Activated CD8-positive, alpha-beta memory T cell treated with anti-CD3 and anti-CD28 coated beads for 36 hours (primary cell): ENCODE measurements at regions not wholly inside any gene's neighbourhood (a gene's known extent, or its start where the extent isn't known, plus 50 kb on each side); places are given as distances from the start of the nearest gene placed in this dataset.
"Not testable (repeated sequence)": the region's sequence is repeated elsewhere in the genome, so short reads cannot be mapped to it uniquely, and the experiment has no call there.

Source experiments
- CTCF ChIA-PET: fragments of 350-600 bp; sonication (Branson Sonifier 250); formaldehyde crosslinking; loops from one replicate; lab custom pipeline; 2021; ENCODE audit warnings: antibody characterized with exemption; lab: Charles Lee
- POLR2A ChIA-PET: fragments of 350-600 bp; sonication (Branson Sonifier 250); formaldehyde crosslinking; loops from one replicate; lab custom pipeline; 2021; ENCODE audit warnings: antibody characterized with exemption; lab: Charles Lee

DNA sequence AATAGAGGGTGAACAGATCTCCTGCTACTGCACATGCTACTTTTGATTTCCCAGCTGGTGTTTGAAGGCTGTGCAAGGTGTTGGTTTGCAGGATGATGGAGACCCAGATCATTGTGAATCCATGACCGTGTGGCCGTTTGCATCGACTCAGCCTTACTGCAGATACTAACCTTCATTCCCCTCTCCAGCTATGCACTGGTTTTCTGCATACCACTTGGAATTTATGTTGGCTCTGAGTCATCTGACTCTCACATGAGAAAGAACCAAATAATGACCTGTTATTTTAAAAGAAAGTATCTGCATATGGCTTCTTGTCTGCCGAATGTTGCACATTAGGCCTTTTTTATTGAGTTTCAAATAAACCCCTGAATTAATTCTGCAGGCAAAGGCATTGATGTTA lies 221.7 kb upstream of the PRKX start:
- CTCF ChIA-PET, POLR2A ChIA-PET: not testable (repeated sequence)

DNA sequence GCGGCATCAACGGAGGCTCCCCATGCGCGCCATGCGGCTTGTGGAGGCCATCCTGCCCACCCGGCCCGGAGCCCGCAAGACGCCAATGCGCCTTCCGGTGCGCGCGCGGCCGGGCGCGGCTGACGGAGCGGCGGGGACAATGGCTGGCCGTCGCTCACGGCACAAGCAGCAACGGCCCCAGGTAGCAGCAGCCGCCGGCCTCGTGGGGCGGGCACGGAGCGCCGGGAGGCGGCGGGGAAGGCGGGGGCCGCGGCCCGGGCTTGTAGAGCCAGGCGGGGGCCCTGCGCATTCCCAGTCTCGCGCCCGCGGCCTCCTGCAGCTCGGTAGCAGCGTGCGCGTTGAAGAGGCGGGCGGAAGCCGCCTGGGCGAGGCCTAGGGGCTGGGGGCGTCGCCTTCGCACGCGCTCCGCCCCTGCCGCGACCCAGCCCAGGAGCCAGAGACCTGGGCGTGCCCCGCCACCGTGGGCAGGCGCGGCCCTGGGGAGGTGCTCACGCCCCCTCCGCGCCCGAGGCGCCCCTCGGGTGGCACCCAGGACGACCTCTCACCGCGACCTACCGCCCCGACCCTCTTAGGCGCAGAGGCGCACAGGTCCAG lies 207.1 kb upstream of the PRKX start:
- CTCF ChIA-PET, POLR2A ChIA-PET: not testable (repeated sequence)

DNA sequence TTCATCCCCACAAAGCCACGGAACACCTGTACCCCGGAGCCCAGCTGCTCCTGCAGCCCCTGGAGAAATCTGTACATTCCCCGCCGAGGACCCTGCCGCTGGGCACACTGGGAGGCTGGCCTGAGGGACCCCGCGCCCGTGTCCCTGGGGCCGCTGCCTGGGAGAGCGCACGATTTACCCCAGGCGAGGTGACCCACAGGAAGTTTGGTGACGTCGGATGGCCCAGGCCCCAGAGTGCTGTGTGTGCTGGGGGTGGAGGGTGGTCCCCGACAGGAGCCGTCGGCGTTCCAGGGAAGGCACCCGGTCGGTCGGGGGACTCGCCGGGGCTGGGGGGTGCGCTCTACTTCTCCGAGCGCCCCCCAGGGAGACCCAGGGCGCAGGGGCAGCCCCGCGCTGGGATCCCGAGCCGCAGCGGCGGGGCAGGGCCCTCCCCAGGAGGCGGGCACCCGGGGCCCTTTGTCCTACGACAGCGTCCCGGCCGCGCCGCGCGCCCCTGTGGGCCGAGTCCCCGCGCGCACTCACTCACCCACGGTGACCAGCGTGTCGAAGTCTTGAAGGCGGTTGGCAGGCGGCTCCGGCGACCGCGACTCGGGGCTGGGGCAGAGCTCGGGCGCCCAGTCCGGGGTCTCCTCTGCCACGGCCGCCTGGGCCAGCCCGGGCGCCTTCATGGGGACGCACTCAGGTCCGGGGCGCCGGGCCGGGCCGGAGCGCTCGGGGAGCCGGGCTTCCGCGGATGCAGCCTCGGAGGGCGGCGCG lies 206.4 kb upstream of the PRKX start:
- CTCF ChIA-PET: not testable (repeated sequence)

DNA sequence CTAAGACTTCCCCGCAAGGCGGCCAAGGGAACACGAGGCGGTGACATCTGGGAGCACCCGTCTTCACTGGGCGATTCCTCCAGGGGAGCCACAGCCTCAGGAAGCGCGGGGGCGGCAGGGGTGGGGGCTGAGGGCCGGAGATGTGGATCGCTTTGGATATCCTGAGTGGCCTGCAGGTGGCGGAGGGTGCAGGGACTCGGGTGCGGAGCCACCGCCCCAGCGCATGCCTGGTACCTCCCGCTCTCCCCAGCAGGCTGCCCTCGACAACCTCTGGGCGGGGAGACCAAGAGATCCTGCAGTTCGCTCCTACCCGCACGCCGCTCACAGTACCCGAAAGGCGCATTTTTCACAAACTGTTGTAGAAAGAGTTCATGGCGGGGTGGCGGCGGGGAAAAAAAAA lies 201.4 kb upstream of the PRKX start:
- CTCF ChIA-PET, POLR2A ChIA-PET: not testable (repeated sequence)

More for the DNA sequence above, 206.4 kb upstream of the PRKX start:
- POLR2A ChIA-PET: not testable (repeated sequence)

DNA sequence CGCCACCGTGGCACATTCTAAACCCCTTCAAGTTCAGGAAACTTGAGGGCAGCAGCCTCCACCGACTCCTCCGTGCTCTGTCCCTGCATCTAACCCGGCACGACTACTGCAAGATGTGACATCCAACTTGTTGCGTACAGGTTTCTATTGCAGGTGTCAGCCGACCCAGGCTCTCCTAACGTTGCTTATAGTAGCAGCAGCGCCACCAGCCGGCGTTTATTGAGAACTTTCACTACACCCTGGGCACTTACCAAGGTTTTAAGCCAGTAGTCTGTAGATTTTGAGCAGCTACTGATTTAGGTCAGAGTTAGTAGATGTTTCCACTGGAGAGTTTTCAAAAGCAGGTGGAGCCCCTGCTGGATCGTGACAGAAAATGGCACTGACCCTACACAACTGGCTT lies 200.6 kb upstream of the PRKX start:
- CTCF ChIA-PET, POLR2A ChIA-PET: not testable (repeated sequence)

DNA sequence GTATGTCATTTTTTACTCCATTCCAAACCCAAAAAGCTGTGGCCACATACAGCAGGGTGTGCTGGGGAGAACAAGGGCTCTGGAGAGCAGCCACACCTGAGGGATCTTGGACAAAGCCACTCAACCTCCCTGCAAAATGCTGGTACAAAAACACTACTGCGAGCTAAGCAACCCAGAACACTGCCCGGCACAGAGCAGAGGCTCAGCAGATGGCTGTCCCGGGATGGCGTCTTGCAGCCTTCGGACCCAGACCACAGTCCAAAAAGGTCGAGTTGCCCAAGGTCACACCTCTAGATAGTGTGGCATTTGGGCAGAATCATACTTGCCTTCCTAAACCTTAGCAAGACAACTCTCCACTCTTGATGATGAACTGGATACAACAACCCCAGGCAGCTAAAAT lies 197.6 kb upstream of the PRKX start:
- POLR2A ChIA-PET, CTCF ChIA-PET: not testable (repeated sequence)

DNA sequence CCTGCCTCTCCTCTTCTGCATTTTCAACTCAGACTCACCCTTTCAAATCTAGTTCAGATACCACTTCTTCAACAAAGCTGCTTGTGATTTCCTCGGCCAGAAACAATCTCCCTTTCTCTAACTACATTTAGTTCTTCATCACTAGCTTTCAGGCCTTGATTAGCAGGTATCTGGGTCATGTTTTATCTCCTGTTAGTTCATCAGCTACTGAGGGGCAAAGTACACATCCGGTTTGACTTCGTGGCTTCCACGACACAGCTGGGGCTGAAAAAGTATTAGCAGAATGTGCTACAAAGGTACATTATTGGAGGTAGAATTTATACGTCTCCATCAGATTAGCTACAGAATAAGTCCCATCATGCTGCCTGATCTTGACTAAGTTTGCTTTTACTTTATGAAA lies 197.2 kb upstream of the PRKX start:
- CTCF ChIA-PET: not testable (repeated sequence)

DNA sequence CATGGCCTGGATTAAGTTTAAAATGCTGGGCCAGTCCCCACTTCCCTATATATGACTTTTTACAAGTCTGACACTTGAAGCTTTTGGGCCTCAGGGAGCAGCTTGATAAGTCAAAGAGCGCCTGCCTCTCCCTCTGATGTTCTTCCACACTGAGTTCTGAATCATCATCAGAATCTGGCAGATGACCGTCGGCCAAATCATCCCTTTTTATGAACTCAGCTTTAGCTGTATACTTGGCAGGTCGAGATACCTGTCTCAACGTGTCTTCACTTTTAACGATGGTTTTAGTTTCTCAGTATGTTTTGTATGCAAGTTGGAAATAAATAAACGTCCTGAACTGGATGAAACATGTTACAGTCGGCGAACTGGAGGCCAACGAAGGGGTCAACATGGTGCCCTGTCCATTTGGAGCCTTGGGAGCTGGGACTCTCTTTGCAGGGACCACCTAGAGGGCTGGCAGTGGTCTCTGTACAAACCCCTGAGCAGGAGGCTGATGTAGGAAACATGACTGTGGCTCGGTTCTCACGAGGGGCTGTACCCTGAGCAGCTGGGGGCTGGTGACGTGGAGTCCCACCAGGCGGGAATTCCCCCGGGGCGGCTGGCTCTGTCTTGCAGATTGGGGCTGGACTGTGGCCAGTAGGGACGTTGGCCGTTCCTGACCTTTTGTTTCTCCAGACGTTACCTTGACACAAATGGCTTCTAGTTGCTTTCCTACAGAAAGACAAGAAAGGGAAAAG lies 192.2 kb upstream of the PRKX start:
- POLR2A ChIA-PET, CTCF ChIA-PET: not testable (repeated sequence)

More for the DNA sequence above, 197.2 kb upstream of the PRKX start:
- POLR2A ChIA-PET: not testable (repeated sequence)

DNA sequence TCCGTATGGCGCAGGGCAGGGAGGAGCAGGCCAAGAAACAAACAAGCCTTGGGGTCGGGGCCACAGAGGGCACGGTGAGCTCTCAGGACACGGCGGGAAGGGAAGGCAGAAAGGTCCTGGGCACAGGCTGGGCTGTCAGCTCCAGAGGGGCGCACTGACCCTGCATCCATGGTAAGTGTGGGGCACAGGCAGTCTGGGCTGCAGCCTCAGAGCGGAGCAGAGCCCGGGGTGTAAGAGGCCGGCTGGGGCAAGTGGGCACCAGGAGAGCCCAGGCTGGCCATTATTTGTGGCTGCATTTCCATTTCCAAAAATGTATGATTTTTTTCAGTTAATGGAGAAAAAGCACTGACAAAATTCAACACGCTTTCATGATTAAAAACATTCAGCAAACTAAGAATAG lies 188.8 kb upstream of the PRKX start:
- CTCF ChIA-PET, POLR2A ChIA-PET: not testable (repeated sequence)

DNA sequence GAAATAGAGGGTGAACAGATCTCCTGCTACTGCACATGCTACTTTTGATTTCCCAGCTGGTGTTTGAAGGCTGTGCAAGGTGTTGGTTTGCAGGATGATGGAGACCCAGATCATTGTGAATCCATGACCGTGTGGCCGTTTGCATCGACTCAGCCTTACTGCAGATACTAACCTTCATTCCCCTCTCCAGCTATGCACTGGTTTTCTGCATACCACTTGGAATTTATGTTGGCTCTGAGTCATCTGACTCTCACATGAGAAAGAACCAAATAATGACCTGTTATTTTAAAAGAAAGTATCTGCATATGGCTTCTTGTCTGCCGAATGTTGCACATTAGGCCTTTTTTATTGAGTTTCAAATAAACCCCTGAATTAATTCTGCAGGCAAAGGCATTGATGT lies 183.3 kb upstream of the PRKX start:
- POLR2A ChIA-PET, CTCF ChIA-PET: not testable (repeated sequence)

DNA sequence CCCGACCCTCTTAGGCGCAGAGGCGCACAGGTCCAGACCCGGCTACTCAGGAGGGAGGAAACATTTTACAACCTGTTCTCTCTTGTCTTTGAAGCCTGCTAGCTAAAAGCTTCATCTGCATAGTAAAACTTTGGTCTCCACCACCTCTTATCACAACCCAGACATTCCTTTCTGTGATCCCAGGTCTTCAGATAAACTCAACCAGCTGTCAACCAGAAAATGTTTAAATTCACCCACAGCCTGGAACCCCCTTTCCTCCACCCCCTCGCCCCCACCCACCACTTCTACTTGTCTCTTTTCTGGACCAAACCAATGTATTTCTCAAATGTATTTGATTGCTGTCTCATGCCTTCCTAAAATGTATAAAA lies 169.1 kb upstream of the PRKX start:
- POLR2A ChIA-PET, CTCF ChIA-PET: not testable (repeated sequence)

DNA sequence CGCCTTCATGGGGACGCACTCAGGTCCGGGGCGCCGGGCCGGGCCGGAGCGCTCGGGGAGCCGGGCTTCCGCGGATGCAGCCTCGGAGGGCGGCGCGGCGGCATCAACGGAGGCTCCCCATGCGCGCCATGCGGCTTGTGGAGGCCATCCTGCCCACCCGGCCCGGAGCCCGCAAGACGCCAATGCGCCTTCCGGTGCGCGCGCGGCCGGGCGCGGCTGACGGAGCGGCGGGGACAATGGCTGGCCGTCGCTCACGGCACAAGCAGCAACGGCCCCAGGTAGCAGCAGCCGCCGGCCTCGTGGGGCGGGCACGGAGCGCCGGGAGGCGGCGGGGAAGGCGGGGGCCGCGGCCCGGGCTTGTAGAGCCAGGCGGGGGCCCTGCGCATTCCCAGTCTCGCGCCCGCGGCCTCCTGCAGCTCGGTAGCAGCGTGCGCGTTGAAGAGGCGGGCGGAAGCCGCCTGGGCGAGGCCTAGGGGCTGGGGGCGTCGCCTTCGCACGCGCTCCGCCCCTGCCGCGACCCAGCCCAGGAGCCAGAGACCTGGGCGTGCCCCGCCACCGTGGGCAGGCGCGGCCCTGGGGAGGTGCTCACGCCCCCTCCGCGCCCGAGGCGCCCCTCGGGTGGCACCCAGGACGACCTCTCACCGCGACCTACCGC lies 168.6 kb upstream of the PRKX start:
- CTCF ChIA-PET, POLR2A ChIA-PET: not testable (repeated sequence)

DNA sequence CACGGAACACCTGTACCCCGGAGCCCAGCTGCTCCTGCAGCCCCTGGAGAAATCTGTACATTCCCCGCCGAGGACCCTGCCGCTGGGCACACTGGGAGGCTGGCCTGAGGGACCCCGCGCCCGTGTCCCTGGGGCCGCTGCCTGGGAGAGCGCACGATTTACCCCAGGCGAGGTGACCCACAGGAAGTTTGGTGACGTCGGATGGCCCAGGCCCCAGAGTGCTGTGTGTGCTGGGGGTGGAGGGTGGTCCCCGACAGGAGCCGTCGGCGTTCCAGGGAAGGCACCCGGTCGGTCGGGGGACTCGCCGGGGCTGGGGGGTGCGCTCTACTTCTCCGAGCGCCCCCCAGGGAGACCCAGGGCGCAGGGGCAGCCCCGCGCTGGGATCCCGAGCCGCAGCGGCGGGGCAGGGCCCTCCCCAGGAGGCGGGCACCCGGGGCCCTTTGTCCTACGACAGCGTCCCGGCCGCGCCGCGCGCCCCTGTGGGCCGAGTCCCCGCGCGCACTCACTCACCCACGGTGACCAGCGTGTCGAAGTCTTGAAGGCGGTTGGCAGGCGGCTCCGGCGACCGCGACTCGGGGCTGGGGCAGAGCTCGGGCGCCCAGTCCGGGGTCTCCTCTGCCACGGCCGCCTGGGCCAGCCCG lies 167.9 kb upstream of the PRKX start:
- POLR2A ChIA-PET, CTCF ChIA-PET: not testable (repeated sequence)

DNA sequence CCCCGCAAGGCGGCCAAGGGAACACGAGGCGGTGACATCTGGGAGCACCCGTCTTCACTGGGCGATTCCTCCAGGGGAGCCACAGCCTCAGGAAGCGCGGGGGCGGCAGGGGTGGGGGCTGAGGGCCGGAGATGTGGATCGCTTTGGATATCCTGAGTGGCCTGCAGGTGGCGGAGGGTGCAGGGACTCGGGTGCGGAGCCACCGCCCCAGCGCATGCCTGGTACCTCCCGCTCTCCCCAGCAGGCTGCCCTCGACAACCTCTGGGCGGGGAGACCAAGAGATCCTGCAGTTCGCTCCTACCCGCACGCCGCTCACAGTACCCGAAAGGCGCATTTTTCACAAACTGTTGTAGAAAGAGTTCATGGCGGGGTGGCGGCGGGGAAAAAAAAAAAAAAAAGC lies 162.9 kb upstream of the PRKX start:
- POLR2A ChIA-PET, CTCF ChIA-PET: not testable (repeated sequence)

DNA sequence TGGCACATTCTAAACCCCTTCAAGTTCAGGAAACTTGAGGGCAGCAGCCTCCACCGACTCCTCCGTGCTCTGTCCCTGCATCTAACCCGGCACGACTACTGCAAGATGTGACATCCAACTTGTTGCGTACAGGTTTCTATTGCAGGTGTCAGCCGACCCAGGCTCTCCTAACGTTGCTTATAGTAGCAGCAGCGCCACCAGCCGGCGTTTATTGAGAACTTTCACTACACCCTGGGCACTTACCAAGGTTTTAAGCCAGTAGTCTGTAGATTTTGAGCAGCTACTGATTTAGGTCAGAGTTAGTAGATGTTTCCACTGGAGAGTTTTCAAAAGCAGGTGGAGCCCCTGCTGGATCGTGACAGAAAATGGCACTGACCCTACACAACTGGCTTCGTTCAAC lies 162.2 kb upstream of the PRKX start:
- POLR2A ChIA-PET, CTCF ChIA-PET: not testable (repeated sequence)

DNA sequence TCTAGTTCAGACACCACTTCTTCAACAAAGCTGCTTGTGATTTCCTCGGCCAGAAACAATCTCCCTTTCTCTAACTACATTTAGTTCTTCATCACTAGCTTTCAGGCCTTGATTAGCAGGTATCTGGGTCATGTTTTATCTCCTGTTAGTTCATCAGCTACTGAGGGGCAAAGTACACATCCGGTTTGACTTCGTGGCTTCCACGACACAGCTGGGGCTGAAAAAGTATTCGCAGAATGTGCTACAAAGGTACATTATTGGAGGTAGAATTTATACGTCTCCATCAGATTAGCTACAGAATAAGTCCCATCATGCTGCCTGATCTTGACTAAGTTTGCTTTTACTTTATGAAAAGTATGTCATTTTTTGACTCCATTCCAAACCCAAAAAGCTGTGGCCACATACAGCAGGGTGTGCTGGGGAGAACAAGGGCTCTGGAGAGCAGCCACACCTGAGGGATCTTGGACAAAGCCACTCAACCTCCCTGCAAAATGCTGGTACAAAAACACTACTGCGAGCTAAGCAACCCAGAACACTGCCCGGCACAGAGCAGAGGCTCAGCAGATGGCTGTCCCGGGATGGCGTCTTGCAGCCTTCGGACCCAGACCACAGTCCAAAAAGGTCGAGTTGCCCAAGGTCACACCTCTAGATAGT lies 158.9 kb upstream of the PRKX start:
- CTCF ChIA-PET, POLR2A ChIA-PET: not testable (repeated sequence)

DNA sequence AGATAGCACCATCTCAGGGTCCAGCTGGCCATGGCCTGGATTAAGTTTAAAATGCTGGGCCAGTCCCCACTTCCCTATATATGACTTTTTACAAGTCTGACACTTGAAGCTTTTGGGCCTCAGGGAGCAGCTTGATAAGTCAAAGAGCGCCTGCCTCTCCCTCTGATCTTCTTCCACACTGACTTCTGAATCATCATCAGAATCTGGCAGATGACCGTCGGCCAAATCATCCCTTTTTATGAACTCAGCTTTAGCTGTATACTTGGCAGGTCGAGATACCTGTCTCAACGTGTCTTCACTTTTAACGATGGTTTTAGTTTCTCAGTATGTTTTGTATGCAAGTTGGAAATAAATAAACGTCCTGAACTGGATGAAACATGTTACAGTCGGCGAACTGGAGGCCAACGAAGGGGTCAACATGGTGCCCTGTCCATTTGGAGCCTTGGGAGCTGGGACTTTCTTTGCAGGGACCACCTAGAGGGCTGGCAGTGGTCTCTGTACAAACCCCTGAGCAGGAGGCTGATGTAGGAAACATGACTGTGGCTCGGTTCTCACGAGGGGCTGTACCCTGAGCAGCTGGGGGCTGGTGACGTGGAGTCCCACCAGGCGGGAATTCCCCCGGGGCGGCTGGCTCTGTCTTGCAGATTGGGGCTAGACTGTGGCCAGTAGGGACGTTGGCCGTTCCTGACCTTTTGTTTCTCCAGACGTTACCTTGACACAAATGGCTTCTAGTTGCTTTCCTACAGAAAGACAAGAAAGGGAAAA lies 153.8 kb upstream of the PRKX start:
- CTCF ChIA-PET, POLR2A ChIA-PET: not testable (repeated sequence)

DNA sequence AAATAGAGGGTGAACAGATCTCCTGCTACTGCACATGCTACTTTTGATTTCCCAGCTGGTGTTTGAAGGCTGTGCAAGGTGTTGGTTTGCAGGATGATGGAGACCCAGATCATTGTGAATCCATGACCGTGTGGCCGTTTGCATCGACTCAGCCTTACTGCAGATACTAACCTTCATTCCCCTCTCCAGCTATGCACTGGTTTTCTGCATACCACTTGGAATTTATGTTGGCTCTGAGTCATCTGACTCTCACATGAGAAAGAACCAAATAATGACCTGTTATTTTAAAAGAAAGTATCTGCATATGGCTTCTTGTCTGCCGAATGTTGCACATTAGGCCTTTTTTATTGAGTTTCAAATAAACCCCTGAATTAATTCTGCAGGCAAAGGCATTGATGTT lies 144.9 kb upstream of the PRKX start:
- POLR2A ChIA-PET, CTCF ChIA-PET: not testable (repeated sequence)
